PC-9 (cell line): ENCODE measurements at regions not wholly inside any gene's neighbourhood (a gene's known extent, or its start where the extent isn't known, plus 50 kb on each side); places are given as distances from the start of the nearest gene placed in this dataset.

Experiments
- CTCF ChIP-seq: fragments of 200-600 bp; sonication (generic); conservative IDR thresholded peaks from 2 replicates; pipeline ENCODE4 v1.6.1; 2017; ENCODE audit warnings: mixed run types, antibody characterized with exemption, mild to moderate bottlenecking, moderate library complexity
- EZH2 ChIP-seq: fragments of 200-600 bp; sonication (generic); IDR thresholded peaks from 2 replicates; pipeline ENCODE4 v1.8.0; 2017; ENCODE audit warnings: antibody characterized with exemption, low read depth

DNA sequence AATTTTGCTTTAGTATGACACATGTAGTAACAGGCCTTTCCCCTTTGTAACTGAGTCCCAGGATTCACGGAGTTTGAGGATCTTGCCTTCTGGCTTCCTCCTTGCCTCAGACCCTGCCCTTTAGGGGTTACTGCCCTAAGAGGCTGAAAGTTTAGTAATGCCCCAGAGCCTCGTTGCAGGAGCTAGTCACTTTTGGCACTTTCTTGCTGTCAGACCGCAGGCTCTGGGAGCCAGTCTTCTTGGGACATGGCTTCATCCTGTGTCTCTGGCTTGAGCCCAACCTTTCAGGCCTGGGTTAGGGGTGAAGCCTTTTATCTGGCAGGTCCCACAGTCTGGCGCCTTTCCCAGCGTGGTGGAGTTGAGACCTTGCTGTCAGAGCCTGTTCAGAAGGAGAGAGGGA lies 185.6 kb upstream of the DMRT1 start:
- TF ChIP-seq CTCF, result no peak
- no peak for TF ChIP-seq EZH2
